ENCODE measurements at regions not wholly inside any gene's neighbourhood (a gene's known extent, or its start where the extent isn't known, plus 50 kb on each side); places are given as distances from the start of the nearest gene placed in this dataset.
A peak's percentile ranks its signal among the peaks of the same experiment; 100 is the strongest.

GRCh38 chr4:38392223-38392855 lies 271.7 kb upstream of the KLF3 start:
- TF ChIP-seq CTCF (conservative IDR thresholded peaks at IDR 0.05; ENCODE audit: low read length), result no peak
- DNase-seq (ENCODE audit: low read depth), result no peak

GRCh38 chr4:38396091-38396490 lies 267.9 kb upstream of the KLF3 start:
- no peak for DNase-seq (ENCODE audit: low read depth)
- TF ChIP-seq CTCF (conservative IDR thresholded peaks at IDR 0.05; ENCODE audit: low read length), result no peak
- no peak overlapping the region for H3K4me3 ChIP-seq (ENCODE audit: low read length)

More at GRCh38 chr4:38392223-38392855, 271.7 kb upstream of the KLF3 start:
- H3K4me3 ChIP-seq (ENCODE audit: low read length), result no peak overlapping the region

- H3K4me3 ChIP-seq (ENCODE audit: low read length), result no peak overlapping the region
- DNase-seq (ENCODE audit: low read depth), result no peak
- TF ChIP-seq CTCF (conservative IDR thresholded peaks at IDR 0.05; ENCODE audit: low read length), result no peak
Observed at GRCh38 chr4:38396845-38397547, 267.0 kb upstream of the KLF3 start.

GRCh38 chr4:38400946-38401345 lies 263.1 kb upstream of the KLF3 start:
- peak; percentile 2 for DNase-seq (ENCODE audit: low read depth)
- no peak for TF ChIP-seq CTCF (conservative IDR thresholded peaks at IDR 0.05; ENCODE audit: low read length)
- no peak overlapping the region for H3K4me3 ChIP-seq (ENCODE audit: low read length)

GRCh38 chr4:38406243-38406642 lies 257.8 kb upstream of the KLF3 start:
- no peak for DNase-seq (ENCODE audit: low read depth)
- no peak for TF ChIP-seq CTCF (conservative IDR thresholded peaks at IDR 0.05; ENCODE audit: low read length)
- H3K4me3 ChIP-seq (ENCODE audit: low read length), result no peak overlapping the region

- no peak overlapping the region for H3K4me3 ChIP-seq (ENCODE audit: low read length)
- no peak for DNase-seq (ENCODE audit: low read depth)
- TF ChIP-seq CTCF (conservative IDR thresholded peaks at IDR 0.05; ENCODE audit: low read length), result no peak
Observed at GRCh38 chr4:38409852-38410251, 254.1 kb upstream of the KLF3 start.

- H3K4me3 ChIP-seq (ENCODE audit: low read length), result no peak overlapping the region
- no peak for DNase-seq (ENCODE audit: low read depth)
- TF ChIP-seq CTCF (conservative IDR thresholded peaks at IDR 0.05; ENCODE audit: low read length), result no peak
Observed at GRCh38 chr4:38411092-38411491, 252.9 kb upstream of the KLF3 start.

Measured in AG10803 (cell line).